ENCODE measurements at regions not wholly inside any gene's neighbourhood (a gene's known extent, or its start where the extent isn't known, plus 50 kb on each side); places are given as distances from the start of the nearest gene placed in this dataset.
"Not testable (repeated sequence)": the region's sequence is repeated elsewhere in the genome, so short reads cannot be mapped to it uniquely, and the experiment has no call there.

GRCh38 chr2:185274718-185275484 lies 463.7 kb upstream of the FSIP2 start:
- DNase-seq, result no peak

GRCh38 chr2:185275979-185276378 lies 462.6 kb upstream of the FSIP2 start:
- DNase-seq, result not testable (repeated sequence)

- peak; percentile 27 to 29 for DNase-seq
These were observed 459.8 kb upstream of the FSIP2 start for GRCh38 chr2:185278761-185279160.

- DNase-seq, result no peak
These were observed 458.6 kb upstream of the FSIP2 start for GRCh38 chr2:185279999-185280398.

- DNase-seq, result no peak
These were observed 453.9 kb upstream of the FSIP2 start for GRCh38 chr2:185284696-185285095.

GRCh38 chr2:185290012-185290411 lies 448.6 kb upstream of the FSIP2 start:
- not testable (repeated sequence) for DNase-seq

GRCh38 chr2:185291035-185291647 lies 447.5 kb upstream of the FSIP2 start:
- peak; percentile 4 to 15 for DNase-seq

GRCh38 chr2:185299867-185300266 lies 438.7 kb upstream of the FSIP2 start:
- DNase-seq, result no peak

- no peak for DNase-seq
These were observed 432.5 kb upstream of the FSIP2 start for GRCh38 chr2:185306119-185306518.

GRCh38 chr2:185316383-185316782 lies 422.2 kb upstream of the FSIP2 start:
- DNase-seq, result no peak

GRCh38 chr2:185318271-185318724 lies 420.3 kb upstream of the FSIP2 start:
- DNase-seq, result no peak

- DNase-seq, result no peak
These were observed 402.7 kb upstream of the FSIP2 start for GRCh38 chr2:185335879-185336278.

GRCh38 chr2:185337033-185337432 lies 401.6 kb upstream of the FSIP2 start:
- no peak for DNase-seq

- no peak for DNase-seq
These were observed 400.5 kb upstream of the FSIP2 start for GRCh38 chr2:185338104-185338503.

GRCh38 chr2:185347445-185347844 lies 391.2 kb upstream of the FSIP2 start:
- no peak for DNase-seq

- no peak for DNase-seq
These were observed 377.8 kb upstream of the FSIP2 start for GRCh38 chr2:185360776-185361175.

- no peak for DNase-seq
These were observed 366.4 kb upstream of the FSIP2 start for GRCh38 chr2:185372188-185372587.

GRCh38 chr2:185373229-185373628 lies 365.4 kb upstream of the FSIP2 start:
- DNase-seq, result no peak

- DNase-seq, result no peak
These were observed 363.7 kb upstream of the FSIP2 start for GRCh38 chr2:185374878-185375277.

GRCh38 chr2:185375731-185376130 lies 362.9 kb upstream of the FSIP2 start:
- no peak for DNase-seq

- DNase-seq, result no peak
These were observed 357.0 kb upstream of the FSIP2 start for GRCh38 chr2:185381631-185382030.

- no peak for DNase-seq
These were observed 353.6 kb upstream of the FSIP2 start for GRCh38 chr2:185384822-185385560.

- no peak for DNase-seq
These were observed 350.4 kb upstream of the FSIP2 start for GRCh38 chr2:185388226-185388625.

- no peak for DNase-seq
These were observed 347.1 kb upstream of the FSIP2 start for GRCh38 chr2:185391543-185391942.

Data from NCI-H1930 (cell line).